HG02623 (cell line): ENCODE measurements at regions not wholly inside any gene's neighbourhood (a gene's known extent, or its start where the extent isn't known, plus 50 kb on each side); places are given as distances from the start of the nearest gene placed in this dataset.
"Not testable (repeated sequence)": the region's sequence is repeated elsewhere in the genome, so short reads cannot be mapped to it uniquely, and the experiment has no call there.

Experiments
- ATAC-seq: cut with Tn5 transposase; IDR thresholded peaks from one replicate; pipeline ENCODE4 v1.9.1; 2021; ENCODE audit warnings: moderate library complexity; ENCODE audit not compliant: unreplicated experiment

- ATAC-seq = no peak
These were observed 220.1 kb upstream of the MSX2 start for GRCh38 chr5:174504266-174504726.

GRCh38 chr5:174505621-174506020 is 218.8 kb upstream of the MSX2 start:
- no peak for ATAC-seq

DNA sequence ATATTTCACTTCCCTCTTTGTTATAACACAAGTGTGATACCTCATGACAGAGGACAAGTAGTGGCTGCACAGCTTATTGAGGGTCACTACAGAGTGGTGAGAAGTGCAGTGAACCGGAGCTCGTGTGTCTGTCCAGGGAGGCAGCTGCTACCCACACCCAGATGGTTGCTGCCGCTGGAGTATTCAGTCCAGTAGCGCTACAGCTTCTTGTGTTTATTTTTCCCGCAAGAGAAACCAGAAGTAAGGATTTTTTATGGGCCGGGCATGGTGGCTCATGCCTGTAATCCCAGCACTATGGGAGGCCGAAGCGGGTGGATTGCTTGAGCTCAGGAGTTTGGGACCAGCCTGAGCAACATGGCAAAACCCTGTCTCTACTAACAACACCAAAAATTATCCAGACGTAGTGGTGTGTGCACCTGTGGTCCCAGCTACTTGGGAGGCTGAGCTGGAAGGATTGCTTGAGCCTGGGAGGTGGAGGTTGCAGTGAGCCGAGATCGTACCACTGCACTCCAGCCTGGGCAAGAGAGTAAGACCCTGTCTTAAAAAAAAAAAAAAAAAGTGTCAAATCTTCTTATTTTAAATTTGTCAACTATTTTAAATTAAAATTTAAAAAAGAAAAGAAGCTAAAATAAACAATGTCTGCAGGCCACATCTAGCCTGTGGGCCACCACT is 213.5 kb upstream of the MSX2 start:
- ATAC-seq = not testable (repeated sequence)

- ATAC-seq = no peak
These were observed 212.6 kb upstream of the MSX2 start for GRCh38 chr5:174511714-174512253.

GRCh38 chr5:174514325-174514724 is 210.1 kb upstream of the MSX2 start:
- no peak for ATAC-seq

DNA sequence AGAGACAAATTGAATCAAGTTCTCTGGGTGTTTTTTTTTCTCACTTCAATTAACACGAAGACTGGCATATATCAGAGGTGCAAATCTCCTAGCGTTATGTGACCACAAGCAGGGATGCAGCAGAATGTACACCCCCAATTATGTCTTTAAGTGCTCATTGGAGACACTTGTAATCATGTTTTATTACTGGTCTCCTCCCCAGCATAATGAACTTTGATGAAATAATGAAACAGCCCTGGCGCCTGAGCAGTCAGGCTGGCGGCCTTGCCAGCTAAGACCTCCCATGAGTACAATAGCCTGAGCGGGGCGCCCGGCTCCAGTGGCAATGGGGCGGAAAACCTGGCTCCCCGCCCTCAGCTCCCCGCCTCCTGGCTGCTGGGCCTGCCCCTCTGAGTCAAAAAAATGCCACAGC is 209.4 kb upstream of the MSX2 start:
- ATAC-seq = no peak

DNA sequence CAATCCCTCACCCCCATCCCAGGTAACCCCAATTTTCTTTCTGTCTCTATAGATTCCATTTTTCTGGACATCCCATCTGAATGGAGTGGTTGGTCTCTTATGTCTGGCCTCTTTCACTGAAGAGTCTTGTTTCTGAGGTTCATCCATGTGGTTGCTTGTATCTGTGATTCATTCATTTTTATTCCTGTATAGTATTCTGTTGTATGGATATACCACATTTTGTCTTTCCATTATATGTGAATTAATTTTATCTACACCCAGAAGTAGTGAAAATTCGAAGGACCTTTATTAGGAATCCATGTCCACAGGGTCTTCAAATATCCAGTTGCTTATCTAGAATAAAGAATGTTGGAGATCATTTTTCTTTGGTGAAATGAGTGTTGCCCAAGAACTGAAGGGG is 207.6 kb upstream of the MSX2 start:
- ATAC-seq = no peak

- ATAC-seq = no peak
These were observed 205.9 kb upstream of the MSX2 start for GRCh38 chr5:174518512-174518911.

- ATAC-seq = no peak
These were observed 203.7 kb upstream of the MSX2 start for GRCh38 chr5:174520420-174521396.

DNA sequence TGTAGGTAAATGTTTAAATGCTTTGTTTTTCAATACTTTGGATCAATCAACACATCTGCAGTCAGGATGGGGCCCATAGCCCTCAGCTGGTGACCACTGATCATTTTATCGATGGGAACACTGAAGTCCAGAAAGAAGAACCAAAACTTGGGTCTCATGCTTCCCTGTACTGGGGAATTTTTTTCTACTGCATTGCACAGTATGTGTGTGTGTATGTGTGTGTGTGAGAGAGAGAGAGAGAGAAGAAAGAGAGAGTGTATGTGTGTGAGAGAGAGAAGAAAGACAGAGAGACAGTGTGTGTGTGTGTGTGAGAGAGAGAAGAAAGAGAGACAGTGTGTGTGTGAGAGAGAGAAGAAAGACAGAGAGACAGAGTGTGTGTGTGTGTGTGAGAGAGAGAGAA is 202.9 kb upstream of the MSX2 start:
- ATAC-seq = no peak

- no peak for ATAC-seq
These were observed 201.7 kb upstream of the MSX2 start for GRCh38 chr5:174522480-174523260.

DNA sequence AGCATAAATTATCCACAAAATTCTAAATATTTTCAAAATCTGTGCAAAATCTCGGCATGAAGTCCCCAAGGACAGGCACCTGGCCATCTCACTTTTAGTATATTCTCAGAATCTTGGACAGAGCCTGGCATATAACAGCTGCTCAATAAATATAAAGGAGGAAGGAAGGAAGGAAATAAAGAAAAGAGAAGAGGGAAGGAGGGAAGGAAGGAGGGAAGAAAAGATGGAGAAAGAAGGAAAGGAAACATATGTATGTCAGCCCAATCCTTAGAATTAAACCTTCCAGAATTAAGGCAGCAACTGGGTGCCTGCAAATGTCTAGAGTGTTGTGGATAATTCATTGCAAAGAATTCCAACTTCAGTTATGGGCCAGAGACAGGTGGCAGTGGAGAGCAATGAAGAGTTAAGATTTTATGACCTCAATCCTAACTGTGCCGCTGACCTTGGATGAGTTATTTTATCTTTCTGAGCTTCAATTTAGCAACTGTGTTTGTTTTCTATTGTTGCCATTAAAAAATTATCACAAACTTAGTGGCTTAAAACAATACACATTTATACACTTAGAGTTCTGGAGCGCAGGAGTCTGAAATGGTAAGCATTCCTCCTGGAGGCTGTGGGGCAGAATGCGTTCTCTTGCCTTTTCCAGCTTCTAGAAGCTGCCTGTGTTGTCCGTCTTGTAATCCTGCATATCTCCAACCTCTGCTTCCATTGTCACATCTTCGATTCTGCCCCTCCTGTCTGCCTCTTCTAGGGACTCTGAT is 200.9 kb upstream of the MSX2 start:
- no peak for ATAC-seq

- no peak for ATAC-seq
These were observed 200.0 kb upstream of the MSX2 start for GRCh38 chr5:174524351-174524750.

- no peak for ATAC-seq
These were observed 198.2 kb upstream of the MSX2 start for GRCh38 chr5:174526177-174526576.

- ATAC-seq = no peak
These were observed 196.4 kb upstream of the MSX2 start for GRCh38 chr5:174527916-174528540.

DNA sequence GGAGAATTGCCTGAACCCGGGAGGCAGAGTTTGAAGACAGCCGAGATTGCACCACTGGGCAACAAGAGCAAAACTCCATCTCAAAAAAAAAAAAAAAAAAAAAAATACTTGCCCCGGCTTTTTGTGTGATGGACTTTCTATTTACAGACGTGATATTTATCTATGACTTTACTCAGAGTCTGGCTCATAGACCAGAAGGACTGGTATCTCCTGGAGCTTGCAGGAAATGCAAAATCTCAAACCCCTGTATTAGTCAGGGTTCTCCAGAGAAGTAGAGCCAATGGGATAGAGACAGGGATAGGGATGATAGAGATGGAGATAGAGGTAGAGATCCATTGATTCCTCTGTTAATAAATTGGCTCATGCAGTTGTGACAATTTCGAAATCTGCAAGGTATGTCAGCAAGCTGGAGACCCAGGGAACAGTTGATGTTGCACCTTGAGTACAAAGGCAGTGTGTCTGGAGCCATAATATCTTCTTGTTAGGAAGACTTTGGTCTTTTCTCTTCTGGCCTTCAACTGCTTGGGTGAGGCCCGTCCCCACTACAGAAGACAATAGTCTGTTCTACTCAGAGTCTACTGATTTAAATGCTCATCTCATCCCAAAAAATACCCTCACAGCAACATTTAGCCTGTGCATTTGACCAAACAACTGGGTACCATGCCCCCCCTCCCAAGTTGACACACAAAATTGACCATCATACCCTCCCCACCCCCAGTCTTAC is 195.4 kb upstream of the MSX2 start:
- ATAC-seq = no peak

- no peak for ATAC-seq
These were observed 194.3 kb upstream of the MSX2 start for GRCh38 chr5:174529925-174530681.

- no peak for ATAC-seq
These were observed 192.6 kb upstream of the MSX2 start for GRCh38 chr5:174531782-174532191.
